Limb (tissue), 2 donors: ENCODE measurements at regions not wholly inside any gene's neighbourhood (a gene's known extent, or its start where the extent isn't known, plus 50 kb on each side); places are given as distances from the start of the nearest gene placed in this dataset.
"Not testable (repeated sequence)": the region's sequence is repeated elsewhere in the genome, so short reads cannot be mapped to it uniquely, and the experiment has no call there.

Experiments used
- DNase-seq, 2 donors: peaks; one replicate each; pipeline ENCODE4 v3.0.0-alpha.2; 2016; ENCODE audit errors: extremely low spot score in 2 of 2

DNA sequence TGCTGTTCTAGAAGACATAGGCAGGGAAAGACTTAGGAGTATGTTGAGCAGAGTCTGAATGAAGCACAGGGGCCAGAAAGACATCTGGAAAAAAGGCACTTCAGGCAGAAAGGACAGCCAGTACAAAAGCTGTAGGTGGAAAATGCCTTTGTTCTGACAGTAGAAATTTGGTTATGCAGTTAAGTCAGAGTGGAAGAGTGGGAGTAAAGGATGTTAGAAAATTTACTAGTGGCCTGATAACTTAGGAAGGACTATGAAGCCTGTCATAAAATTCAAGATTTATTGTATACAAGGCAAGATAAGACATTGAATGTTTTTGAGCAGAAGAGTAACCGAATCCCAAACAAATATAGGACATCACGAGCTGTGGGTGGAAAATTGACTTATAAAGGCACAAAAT lies 987.9 kb downstream of the PLA2G4A start:
- DNase-seq, result no peak

- DNase-seq, result no peak
Observed at GRCh38 chr1:187817782-187818181, 989.0 kb downstream of the PLA2G4A start.

DNA sequence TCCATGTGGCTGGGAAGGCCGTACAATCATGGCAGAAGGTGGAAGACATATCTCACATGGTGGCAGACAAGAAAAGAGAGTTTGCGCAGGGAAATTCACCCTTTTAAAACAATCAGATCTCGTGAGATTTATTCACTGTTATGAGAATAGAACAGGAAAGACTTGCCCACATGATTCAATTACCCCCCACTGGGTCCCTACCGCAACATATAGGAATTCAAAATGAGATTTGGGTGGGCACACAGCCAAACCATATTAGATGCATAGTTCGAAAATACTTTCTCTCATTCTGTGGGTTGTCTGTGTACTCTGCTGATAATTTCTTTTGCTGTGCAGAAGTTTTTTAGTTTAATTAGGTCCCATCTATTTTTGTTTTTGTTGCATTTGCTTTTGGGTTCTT lies 990.3 kb downstream of the PLA2G4A start:
- DNase-seq, result no peak

DNA sequence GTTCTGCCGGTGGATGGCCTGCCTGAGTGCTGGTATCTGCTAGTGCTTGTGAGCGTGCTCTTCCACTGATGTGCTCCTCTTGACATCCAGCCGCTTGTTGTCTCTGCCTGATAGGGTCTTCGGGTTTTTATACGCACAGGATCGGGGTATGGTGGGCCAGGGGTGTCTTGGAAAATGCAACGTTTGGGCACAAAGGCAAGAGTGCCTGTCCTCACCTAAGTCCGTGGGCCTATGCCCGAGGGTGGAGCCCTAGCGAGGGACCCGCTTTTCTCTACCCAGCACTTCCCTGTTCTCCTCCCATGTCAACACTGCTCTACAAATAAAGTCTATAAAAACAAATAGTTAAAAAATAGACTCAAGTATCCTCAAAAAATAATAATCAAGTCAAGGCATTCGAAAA lies 1007.8 kb downstream of the PLA2G4A start:
- DNase-seq, result no peak

- DNase-seq, result no peak
Observed at GRCh38 chr1:187837787-187838186, 1009.0 kb downstream of the PLA2G4A start.

DNA sequence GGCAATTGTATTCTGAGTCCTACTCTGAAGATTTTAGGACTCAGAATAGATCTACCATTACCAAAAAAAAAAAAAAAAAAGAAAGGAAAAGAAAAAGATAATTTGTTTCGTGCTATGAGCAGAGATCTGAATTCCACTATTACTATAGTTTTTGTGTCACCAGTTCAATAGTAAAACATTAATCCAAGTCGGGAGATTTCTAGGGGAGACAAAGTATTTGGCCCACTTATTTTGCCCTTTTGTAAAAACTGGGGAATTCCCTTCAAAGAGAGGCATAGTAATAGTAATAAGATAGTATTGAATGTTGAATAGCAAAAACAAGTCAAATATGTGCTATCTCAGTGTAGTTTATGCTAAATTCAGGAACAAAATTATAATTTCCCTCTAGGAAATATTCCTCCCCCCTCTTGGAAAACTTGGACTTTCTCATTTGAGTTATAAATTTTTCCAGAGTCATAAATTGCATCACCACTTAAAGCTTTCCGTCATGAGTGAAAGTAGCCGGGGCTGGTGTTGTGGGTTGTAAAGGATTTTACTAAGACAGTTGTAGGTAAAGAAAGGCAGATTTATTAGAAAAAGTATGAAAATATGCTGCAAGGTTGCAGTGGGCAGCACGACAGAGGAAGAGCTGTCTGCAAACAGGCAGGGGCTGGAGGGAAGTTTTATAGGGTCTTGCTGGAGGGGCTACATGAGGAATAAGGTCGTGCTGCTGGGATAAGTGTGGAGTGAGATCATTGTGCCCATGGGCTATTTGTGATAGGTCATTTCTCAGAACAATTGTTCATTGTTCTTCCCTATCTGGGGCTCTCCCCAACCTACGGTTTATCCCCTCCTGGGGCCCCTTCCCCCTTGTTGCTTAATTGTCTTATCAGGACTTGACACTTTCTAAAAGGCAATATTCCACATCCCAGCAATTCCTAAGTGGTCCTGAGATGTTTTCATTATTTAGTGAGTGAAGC lies 1009.9 kb downstream of the PLA2G4A start:
- DNase-seq, result no peak

GRCh38 chr1:187839873-187840272 lies 1011.1 kb downstream of the PLA2G4A start:
- DNase-seq, result no peak

DNA sequence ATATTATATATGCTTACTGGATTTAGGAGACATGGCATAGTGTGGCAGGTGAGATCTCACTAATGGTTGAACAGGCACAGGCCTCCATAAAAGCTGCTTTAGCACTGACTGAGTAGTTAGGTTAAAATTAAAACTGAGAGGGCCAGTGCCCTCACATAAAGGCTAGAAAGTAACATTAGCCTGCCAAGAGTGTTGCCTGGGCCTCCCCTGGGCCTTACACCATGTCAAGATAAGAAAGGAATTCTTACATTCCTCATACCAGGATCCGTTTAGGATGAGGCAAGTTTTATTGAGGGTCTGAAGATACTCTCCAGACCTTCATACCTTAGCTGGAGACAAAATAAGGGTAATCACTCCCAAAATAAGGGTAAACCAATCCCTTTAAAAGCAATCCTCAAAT lies 1011.8 kb downstream of the PLA2G4A start:
- no peak for DNase-seq

- DNase-seq, result peak in 1 of 2 donors; percentile 19
Observed at GRCh38 chr1:187842406-187843165, 1013.8 kb downstream of the PLA2G4A start.

DNA sequence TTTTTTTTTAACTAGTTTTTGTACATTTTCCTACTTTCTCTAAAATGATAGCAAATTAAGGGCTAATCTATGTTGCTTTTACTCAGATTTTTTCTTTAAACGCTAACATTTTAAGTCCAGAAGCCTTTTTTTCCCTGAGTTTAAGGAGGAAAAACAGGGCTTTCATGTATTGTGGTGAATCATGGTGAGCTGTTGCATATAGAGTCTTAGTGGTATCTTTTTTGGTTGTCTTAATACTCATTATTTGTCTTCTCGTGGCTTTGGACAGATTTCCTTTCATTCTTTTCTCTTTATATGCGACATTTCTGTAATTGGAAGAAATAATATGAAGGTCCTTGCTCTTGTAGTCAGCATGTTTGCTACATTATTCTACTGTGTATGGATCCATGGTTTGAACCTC lies 1015.6 kb downstream of the PLA2G4A start:
- no peak for DNase-seq

DNA sequence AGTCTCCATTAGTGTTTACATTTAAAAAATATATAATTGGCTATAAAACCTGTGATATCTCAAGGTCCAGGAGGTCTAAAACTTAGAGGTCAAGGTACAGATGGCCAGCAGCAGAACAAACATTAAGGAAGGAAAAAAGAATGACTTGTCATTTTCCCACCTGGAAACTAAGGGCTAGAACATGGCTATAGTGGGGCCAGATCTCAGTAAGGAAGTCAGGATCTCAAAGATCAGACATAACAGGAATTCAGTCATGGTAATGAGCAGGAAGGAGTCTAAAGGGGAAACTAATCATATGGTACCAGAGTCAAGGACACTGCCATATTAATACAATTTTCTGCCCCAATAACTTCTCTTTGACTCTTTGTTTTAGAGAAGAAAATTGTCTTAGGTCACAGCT lies 1018.8 kb downstream of the PLA2G4A start:
- DNase-seq, result no peak

DNA sequence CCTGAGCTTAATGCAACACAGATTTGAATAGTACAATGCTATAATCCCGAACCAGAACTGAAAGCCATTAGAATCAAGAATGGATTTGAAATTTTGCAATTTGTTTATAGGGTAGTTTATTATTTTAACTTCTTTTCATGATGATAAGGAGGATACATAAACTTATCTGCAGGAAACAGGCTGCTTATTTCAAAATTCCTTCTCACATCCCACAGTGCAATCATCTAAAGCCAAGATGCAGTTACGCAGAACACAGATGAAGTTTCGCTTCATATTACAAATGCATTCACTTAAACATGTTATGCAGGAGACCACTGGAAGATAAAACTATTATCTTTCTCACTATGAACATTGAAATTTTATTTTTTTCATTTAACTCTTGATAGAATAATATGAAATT lies 1019.6 kb downstream of the PLA2G4A start:
- no peak for DNase-seq

DNA sequence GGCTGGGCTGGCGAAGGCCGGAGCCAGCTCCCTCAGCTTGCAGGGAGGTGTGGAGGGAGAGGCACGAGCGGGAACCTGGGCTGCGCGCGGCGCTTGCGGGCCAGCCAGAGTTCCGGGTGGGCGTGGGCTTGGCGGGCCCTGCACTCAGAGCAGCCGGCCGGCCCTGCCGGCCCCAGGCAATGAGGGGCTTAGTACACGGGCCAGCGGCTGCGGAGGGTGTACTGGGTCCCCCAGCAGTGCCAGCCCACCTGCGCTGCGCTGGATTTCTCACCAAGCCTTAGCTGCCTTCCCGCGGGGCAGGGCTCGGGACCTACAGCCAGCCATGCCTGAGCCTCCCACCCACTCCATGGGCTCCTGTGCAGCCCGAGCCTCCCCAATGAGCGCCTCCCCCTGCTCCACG lies 1021.4 kb downstream of the PLA2G4A start:
- DNase-seq, result not testable (repeated sequence)

GRCh38 chr1:187853505-187853904 lies 1024.8 kb downstream of the PLA2G4A start:
- DNase-seq, result no peak

DNA sequence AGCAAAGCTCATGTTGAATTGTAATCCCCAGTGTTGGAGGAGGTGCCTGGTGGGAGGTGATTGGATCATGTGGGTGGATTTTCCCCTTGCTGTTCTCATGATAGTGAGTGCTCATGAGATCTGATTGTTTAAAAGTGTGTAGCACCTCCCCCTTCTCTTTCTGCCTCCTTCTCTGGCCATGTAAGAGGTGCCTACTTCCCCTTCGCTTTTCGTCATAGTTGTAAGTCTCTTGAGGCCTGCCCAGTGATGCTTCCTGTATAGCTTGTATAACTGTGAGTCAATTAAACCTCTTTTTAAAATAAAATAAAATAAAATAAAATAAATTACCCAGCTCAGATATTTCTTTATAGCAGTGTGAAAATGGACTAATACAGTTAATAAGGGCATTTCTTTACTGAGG lies 1025.7 kb downstream of the PLA2G4A start:
- no peak for DNase-seq

GRCh38 chr1:187862506-187862905 lies 1033.8 kb downstream of the PLA2G4A start:
- DNase-seq, result no peak

- peak in 1 of 2 donors; percentile 36 for DNase-seq
Observed at GRCh38 chr1:187870552-187870951, 1041.8 kb downstream of the PLA2G4A start.

- peak in 1 of 2 donors; percentile 16 for DNase-seq
Observed at GRCh38 chr1:187871177-187871845, 1042.6 kb downstream of the PLA2G4A start.

DNA sequence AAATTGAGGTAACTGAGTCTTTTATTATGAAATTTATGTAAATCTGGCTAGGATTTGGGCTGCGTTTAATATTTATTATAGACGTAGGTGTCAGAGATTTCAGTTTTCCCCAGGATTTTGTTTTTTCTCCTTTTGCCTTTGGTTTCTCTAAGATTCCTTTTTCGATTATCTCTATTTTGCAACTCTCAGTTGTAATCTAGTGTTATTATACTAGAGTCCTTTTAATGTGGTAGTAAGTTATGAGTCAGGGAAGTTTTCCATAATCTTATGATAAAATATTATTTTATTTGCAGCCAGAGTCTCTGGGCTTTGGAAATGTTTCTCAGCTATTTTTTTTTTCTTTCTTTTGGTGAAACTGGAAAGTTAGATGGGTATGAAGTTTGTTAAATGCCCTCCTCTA lies 1043.8 kb downstream of the PLA2G4A start:
- no peak for DNase-seq

DNA sequence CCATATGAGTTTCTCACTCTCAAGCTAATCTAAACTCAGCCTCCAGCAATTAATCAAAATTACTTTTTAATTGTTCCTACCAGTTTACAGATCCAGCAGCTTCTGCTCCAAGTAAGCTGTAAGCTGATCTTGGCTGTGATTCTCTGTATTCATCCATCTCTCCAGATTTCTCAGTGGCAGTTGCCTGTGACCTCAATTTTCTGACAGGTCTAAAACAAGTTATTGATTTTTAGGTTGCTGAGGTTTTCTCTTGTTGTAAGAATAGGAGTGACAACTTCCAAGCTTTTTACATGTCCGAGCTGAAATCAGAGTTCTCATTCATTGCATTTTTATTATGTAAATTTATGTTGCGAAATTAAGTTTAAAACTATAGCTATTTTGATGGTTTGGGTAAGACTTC lies 1044.4 kb downstream of the PLA2G4A start:
- no peak for DNase-seq

GRCh38 chr1:187876775-187877174 lies 1048.0 kb downstream of the PLA2G4A start:
- no peak for DNase-seq

DNA sequence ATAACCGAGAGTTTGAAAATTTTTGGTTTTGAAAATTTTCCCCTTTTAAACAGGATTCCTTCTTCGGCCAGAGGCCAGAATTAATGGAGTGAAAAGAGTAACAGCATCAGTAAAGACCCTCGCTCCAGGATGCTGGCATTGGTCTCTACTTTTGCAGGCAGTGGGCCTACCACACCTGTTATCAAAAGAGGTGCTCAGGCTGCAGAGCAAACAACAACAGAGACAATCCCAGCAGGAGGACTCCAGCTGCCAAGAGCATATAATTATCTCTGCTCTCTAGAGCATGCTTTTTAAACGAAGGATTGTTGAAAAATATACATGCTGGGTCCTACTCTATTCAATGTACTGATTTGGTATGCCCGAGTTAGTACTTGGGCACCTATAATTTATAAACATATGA lies 1048.5 kb downstream of the PLA2G4A start:
- DNase-seq, result no peak
